ENCODE measurements at regions not wholly inside any gene's neighbourhood (a gene's known extent, or its start where the extent isn't known, plus 50 kb on each side); places are given as distances from the start of the nearest gene placed in this dataset.
A peak's percentile ranks its signal among the peaks of the same experiment; 100 is the strongest.

- no peak for TF ChIP-seq MAX (IDR thresholded peaks at IDR 0.05; ENCODE audit: low read depth, low read length)
- no peak for TF ChIP-seq MYC (IDR thresholded peaks at IDR 0.05; ENCODE audit: low read depth, low read length)
- TF ChIP-seq CTCF (IDR thresholded peaks at IDR 0.05; ENCODE audit: low read depth, low read length), result no peak
- TF ChIP-seq POLR2A (IDR thresholded peaks at IDR 0.05; ENCODE audit: extremely low read depth, insufficient read length), result no peak
- no peak for DNase-seq (ENCODE audit: low read depth)
- no peak overlapping the region for H3K4me3 ChIP-seq (ENCODE audit: low read depth, low read length)
These were observed 111.7 kb downstream of the FAM50B start for GRCh38 chr6:3960754-3961361.

GRCh38 chr6:3961581-3962215 is 112.5 kb downstream of the FAM50B start:
- no peak overlapping the region for H3K4me3 ChIP-seq (ENCODE audit: low read depth, low read length)
- TF ChIP-seq CTCF (IDR thresholded peaks at IDR 0.05; ENCODE audit: low read depth, low read length), result no peak
- TF ChIP-seq MYC (IDR thresholded peaks at IDR 0.05; ENCODE audit: low read depth, low read length), result no peak
- TF ChIP-seq MAX (IDR thresholded peaks at IDR 0.05; ENCODE audit: low read depth, low read length), result no peak
- DNase-seq (ENCODE audit: low read depth), result no peak

- DNase-seq (ENCODE audit: low read depth), result no peak
- TF ChIP-seq MAX (IDR thresholded peaks at IDR 0.05; ENCODE audit: low read depth, low read length) (no peak), CTCF (IDR thresholded peaks at IDR 0.05; ENCODE audit: low read depth, low read length) (no peak), MYC (IDR thresholded peaks at IDR 0.05; ENCODE audit: low read depth, low read length) (no peak), POLR2A (IDR thresholded peaks at IDR 0.05; ENCODE audit: extremely low read depth, insufficient read length) (no peak)
- H3K4me3 ChIP-seq (ENCODE audit: low read depth, low read length), result no peak overlapping the region
These were observed 113.4 kb downstream of the FAM50B start for GRCh38 chr6:3962291-3963280.

GRCh38 chr6:3963426-3963825 is 114.3 kb downstream of the FAM50B start:
- TF ChIP-seq MAX (IDR thresholded peaks at IDR 0.05; ENCODE audit: low read depth, low read length), result no peak
- no peak for TF ChIP-seq POLR2A (IDR thresholded peaks at IDR 0.05; ENCODE audit: extremely low read depth, insufficient read length)
- no peak for TF ChIP-seq CTCF (IDR thresholded peaks at IDR 0.05; ENCODE audit: low read depth, low read length)
- no peak for TF ChIP-seq MYC (IDR thresholded peaks at IDR 0.05; ENCODE audit: low read depth, low read length)
- H3K4me3 ChIP-seq (ENCODE audit: low read depth, low read length), result no peak overlapping the region
- DNase-seq (ENCODE audit: low read depth), result no peak

DNA sequence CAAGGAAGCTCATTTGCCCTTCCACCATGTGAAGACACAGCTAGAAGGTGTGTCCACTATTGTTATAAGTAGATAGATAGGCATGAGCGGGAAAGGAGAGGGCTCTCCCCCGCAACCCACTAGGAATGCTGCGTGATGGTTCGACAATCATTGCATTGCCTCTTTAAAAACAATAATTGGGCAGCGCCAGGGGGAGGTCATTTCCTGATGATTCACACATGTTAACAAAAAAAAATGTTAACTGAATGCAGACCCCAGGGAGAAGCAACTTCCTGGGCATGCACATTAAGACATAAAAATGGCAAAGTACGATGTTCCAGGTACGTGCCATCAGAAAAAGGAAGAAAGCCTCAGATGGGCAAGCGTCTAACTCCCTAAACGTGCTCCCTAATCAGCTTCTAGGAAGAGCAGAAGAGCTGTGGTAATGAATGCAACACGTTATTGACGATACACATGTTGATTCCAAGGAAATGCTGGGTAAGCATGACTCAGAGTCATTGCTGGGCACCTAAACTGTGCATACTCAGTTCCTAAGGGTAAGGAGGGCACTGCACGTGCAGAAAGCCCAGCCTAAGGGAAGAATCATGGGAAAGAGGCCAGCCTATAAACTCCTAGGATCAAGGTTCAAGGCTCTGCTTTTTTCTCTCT is 113.7 kb downstream of the FAM217A start:
- TF ChIP-seq MAX (IDR thresholded peaks at IDR 0.05; ENCODE audit: low read depth, low read length) (peak; percentile 39; the same call in 1 of the 2 replicates), POLR2A (IDR thresholded peaks at IDR 0.05; ENCODE audit: extremely low read depth, insufficient read length) (no peak)
- DNase-seq (ENCODE audit: low read depth), result peak; percentile 80

More for the DNA sequence above, 113.7 kb downstream of the FAM217A start:
- H3K4me3 ChIP-seq (ENCODE audit: low read depth, low read length), result peak overlapping the region; percentile 35
